ENCODE measurements at regions not wholly inside any gene's neighbourhood (a gene's known extent, or its start where the extent isn't known, plus 50 kb on each side); places are given as distances from the start of the nearest gene placed in this dataset.
"Not testable (repeated sequence)": the region's sequence is repeated elsewhere in the genome, so short reads cannot be mapped to it uniquely, and the experiment has no call there.

DNA sequence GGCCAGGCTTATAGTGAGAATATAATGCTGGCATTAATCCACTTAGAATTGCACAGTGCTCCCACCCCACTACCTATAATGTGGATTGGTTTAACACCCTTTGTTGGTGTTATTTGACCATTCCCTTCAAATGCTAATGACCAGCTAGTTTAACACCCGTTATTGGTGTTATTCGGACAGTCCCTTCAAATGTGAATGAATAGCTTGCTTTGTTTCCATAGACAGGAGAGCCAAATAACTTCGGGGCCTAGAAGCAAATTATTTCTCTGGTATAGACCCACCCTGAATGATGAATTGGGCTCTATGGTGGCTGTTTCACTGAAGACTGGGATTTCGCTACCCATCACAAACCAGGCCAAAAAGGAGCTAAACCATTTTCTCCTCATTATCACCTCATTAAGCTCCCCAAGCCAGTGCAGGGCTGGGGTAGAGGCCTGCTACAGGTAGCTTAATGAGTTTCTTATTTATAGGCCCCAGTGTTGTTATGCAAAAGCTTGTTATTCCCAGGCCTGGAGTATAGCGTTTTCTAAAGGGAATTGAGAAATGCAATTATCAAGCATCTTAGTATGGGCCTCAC lies 494.1 kb upstream of the DPH6 start:
- Mint-ChIP-seq H3K36me3 (no peaks in the 10 kb centered on the region), H3K4me1 (no peaks in the 10 kb centered on the region), H3K4me3 (no peak overlapping the region), H3K9me3 (ENCODE audit: low read depth) (peaks cover 8% of the 10 kb centered on the region), H3K27me3 (no peaks in the 10 kb centered on the region), H3K27ac (no peak overlapping the region)
- ATAC-seq (no peak), DNase-seq (no peak)
- CTCF ChIA-PET = no interaction called here

DNA sequence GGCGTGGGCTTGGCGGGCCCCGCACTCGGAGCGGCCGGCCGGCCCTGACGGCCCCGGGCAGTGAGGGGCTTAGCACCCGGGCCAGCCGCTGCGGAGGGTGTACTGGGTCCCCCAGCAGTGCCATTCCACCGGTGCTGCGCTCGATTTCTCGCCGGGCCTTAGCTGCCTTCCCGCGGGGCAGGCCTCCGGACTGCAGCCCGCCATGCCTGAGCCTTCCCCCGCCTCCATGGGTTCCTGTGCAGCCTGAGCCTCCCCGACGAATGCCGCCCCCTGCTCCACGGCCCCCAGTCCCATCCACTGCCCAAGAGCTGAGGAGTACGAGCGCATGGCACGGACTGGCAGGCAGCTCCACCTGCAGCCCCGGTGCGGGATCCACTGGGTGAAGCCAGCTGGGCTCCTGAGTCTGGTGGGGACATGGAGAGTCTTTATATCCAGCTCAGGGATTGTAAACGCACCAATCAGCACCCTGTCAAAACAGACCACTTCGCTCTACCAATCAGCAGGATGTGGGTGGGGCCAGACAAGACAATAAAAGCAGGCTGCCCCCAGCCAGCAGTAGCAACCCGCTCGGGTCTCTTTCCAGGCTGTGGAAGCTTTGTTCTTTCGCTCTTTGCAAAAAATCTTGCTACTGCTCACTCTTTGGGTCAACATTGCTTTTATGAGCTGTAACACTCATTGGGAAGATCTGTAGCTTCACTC lies 501.2 kb upstream of the DPH6 start:
- DNase-seq; H3K27ac Mint-ChIP-seq; ATAC-seq; H3K27me3 Mint-ChIP-seq; H3K36me3 Mint-ChIP-seq; CTCF ChIA-PET; H3K4me1 Mint-ChIP-seq; H3K4me3 Mint-ChIP-seq; H3K9me3 Mint-ChIP-seq (ENCODE audit: low read depth): not testable (repeated sequence)

DNA sequence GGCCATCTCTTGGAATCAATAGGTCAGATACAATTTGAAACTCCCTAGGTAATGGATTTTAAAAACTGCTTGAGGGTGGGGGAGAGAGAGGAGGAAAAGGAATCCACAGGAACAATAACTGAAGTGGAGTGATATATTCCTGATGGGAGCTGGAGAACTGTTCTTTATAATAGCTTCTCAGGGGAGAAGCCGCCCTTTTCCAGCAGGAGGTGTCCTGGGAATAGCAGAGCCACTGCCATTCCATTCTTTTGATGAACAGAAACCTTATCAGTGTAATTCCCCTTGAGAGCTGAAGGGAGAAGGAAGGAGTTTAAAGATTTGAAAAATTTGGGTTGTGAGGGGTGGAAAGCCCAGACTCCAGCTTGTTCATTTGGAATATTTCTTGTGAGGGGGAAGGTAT lies 504.9 kb upstream of the DPH6 start:
- no peaks in the 10 kb centered on the region for H3K9me3 Mint-ChIP-seq (ENCODE audit: low read depth)
- ATAC-seq (no peak), DNase-seq (no peak)
- no peaks in the 10 kb centered on the region for H3K36me3 Mint-ChIP-seq
- no peak overlapping the region for H3K4me3 Mint-ChIP-seq
- H3K4me1 Mint-ChIP-seq = no peaks in the 10 kb centered on the region
- no peaks in the 10 kb centered on the region for H3K27me3 Mint-ChIP-seq
- CTCF ChIA-PET = no interaction called here
- H3K27ac Mint-ChIP-seq = no peak overlapping the region

DNA sequence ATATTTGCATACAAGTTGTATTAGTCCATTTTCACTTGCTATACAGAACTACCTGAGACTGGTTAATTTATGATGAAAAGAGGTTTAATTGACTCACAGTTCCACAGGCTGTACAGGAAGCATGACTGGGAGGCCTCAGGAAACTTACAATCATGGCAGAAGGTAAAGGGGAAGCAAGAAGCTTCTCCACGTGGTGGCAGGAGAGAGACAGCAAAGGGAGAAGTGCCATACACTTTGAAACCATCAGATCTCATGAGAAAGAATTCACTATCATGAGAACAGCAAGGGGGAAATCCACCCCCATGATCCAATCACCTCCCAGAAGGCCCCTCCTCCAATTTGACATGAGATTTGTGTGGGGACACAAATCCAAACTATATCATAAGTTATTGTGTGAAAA lies 506.7 kb upstream of the DPH6 start:
- CTCF ChIA-PET; H3K9me3 Mint-ChIP-seq (ENCODE audit: low read depth); ATAC-seq; H3K36me3 Mint-ChIP-seq; H3K4me3 Mint-ChIP-seq; H3K27me3 Mint-ChIP-seq; H3K4me1 Mint-ChIP-seq; H3K27ac Mint-ChIP-seq; DNase-seq: not testable (repeated sequence)

DNA sequence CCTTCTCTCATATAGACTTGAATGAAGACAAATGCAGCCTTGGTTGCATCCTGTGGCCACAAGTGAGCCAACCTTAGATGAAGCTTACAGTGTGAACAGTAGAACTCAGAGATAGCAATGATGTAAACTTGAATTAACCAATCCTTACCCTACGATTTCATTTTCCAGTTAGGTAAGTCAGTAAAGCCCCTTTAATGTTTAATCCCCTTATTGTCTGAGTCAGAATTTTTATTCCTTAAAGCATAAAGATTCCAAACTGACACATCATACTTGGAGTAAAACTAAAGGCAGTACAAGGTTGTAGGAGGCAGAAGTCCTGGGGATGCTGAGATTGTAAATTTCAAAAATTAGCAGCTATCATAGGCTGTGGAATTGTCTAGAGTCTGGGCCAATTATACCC lies 507.8 kb upstream of the DPH6 start:
- no peak overlapping the region for H3K4me3 Mint-ChIP-seq

DNA sequence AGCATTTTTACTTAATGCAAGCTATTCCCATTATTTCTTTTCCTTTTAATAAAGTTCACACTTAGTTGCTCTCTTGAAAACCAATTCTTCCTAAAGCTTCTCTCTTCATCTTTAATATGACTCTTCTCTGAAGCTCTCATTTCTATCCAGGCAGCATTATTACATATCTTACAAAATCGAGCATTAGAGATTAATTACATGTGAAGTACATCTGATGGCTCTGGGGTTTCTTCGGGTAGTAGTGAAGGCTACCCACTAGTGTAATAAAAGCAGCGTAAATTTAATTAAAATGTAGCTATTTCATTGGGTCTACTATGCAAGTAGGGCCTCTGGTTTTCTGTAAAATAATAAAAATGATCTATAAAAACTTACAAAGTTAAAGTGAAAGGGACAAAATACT lies 513.6 kb upstream of the DPH6 start:
- H3K27me3 Mint-ChIP-seq = no peaks in the 10 kb centered on the region
- H3K36me3 Mint-ChIP-seq = no peaks in the 10 kb centered on the region
- H3K4me1 Mint-ChIP-seq = no peaks in the 10 kb centered on the region
- ATAC-seq (no peak), DNase-seq (no peak)
- H3K27ac Mint-ChIP-seq = no peak overlapping the region
- CTCF ChIA-PET = no interaction called here
- H3K9me3 Mint-ChIP-seq (ENCODE audit: low read depth) = peaks cover 2% of the 10 kb centered on the region
- H3K4me3 Mint-ChIP-seq = no peak overlapping the region

More for the DNA sequence above, 507.8 kb upstream of the DPH6 start:
- H3K27me3 Mint-ChIP-seq = no peaks in the 10 kb centered on the region
- peaks cover 2% of the 10 kb centered on the region for H3K9me3 Mint-ChIP-seq (ENCODE audit: low read depth)
- CTCF ChIA-PET = no interaction called here
- no peaks in the 10 kb centered on the region for H3K4me1 Mint-ChIP-seq
- H3K27ac Mint-ChIP-seq = no peak overlapping the region
- ATAC-seq (no peak), DNase-seq (no peak)
- H3K36me3 Mint-ChIP-seq = no peaks in the 10 kb centered on the region

DNA sequence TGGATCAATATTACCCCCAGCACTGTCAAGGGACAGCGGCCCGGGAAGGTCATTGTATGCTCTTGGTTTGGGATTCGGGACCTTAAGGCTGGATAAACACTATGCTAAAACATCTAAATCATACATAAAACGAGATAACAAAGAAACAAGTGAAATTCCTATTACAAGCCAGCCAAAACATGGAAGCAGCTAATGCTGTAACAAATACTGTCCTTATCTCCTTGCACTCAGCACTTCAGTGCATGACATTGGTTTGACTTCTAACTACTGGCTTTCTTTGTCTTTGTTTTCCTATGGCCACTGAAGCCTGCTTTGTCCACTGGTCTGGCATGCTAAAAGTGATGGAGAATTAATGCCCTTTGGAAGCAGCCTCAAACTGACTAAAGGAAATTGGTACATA lies 516.4 kb upstream of the DPH6 start:
- Mint-ChIP-seq H3K9me3 (ENCODE audit: low read depth) (peaks cover 2% of the 10 kb centered on the region), H3K4me1 (no peaks in the 10 kb centered on the region), H3K27me3 (no peaks in the 10 kb centered on the region), H3K27ac (no peak overlapping the region), H3K4me3 (no peak overlapping the region), H3K36me3 (no peaks in the 10 kb centered on the region)
- ATAC-seq (no peak), DNase-seq (no peak)
- CTCF ChIA-PET = no interaction called here

DNA sequence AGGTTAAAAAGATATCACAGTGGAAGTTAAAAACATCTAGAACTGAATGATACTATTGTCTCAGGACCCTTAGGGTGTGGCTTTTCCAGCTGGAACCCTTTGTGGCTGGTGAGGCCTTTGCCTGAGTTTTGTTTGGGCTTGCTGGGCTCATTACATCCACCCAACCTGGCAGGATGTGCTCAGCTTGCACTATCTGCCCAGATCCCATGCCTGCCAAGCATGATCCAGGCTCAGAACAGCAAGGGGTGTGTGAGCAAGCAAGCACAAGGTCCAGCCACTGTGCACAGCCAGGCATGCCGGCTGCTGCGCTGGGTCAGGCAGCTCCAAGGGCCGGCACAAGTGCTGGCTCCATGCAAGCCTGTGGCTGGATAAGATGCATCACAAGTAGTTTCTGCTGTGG lies 512.7 kb upstream of the CDIN1 start:
- no peak for ATAC-seq

DNA sequence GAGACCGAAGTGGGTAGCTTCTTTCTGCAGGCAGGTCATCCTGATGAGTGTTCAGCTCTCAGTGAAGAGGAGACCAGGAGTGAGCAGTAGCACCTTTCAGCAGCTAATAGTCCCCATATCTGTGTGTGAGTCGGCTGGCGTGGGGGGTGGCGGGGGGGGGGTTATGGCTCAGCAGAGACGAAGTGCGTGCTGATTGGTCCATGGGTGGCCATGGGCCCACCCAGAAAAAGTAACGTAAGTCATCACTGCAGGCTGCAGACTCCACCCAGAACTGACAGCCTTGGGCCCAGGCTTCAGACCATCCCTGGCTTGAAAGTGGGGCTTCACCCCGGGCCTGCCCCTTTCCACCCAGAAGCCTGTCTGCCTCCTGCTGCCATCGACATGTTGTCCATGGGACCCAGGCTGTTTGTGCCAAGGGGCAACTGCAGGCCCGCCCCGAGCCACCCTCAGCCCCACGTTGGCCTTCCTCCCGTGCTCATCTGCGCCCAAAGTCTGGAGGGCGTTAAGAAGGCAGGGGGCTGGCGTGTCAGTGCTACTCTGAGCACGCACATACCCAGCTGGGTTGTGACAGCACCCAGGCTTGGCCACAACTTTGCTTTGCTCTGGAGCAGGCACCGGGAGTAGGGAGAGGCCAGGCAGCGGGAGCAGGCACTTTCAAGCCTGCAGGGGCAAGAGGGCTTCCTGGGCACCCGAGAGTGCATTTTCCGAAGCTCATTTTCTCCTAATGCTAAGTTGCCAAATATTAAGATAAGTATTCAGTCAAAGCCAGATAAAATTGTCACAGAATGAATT lies 511.7 kb upstream of the CDIN1 start:
- CTCF ChIA-PET = no interaction called here
- no peaks in the 10 kb centered on the region for H3K27me3 Mint-ChIP-seq
- no peaks in the 10 kb centered on the region for H3K9me3 Mint-ChIP-seq (ENCODE audit: low read depth)
- H3K4me3 Mint-ChIP-seq = no peak overlapping the region
- no peak for DNase-seq
- H3K4me1 Mint-ChIP-seq = no peaks in the 10 kb centered on the region
- ATAC-seq = no peak
- no peaks in the 10 kb centered on the region for H3K36me3 Mint-ChIP-seq
- H3K27ac Mint-ChIP-seq = no peak overlapping the region

More for the DNA sequence above, 512.7 kb upstream of the CDIN1 start:
- Mint-ChIP-seq H3K4me3 (no peak overlapping the region), H3K27me3 (no peaks in the 10 kb centered on the region), H3K36me3 (no peaks in the 10 kb centered on the region), H3K9me3 (ENCODE audit: low read depth) (no peaks in the 10 kb centered on the region), H3K27ac (no peak overlapping the region), H3K4me1 (no peaks in the 10 kb centered on the region)
- DNase-seq = no peak
- CTCF ChIA-PET = no interaction called here

DNA sequence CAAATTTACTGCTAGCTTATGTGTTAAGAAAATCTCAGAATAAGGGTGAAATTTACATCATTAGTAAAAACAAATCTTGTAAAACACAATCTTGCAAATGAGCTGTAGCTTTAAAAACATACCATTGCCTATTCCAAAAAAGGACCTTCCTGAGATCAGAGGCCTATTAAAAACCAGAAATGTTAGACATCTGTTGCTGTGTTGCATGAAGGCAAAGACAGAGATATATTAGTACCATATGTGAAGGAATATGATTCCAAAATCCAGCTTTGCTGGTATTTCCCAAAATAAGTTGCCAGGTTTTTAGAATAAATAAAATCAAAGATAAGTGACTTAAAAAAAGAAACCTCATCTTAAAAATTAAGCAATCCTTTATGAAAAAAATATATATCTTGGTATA lies 504.1 kb upstream of the CDIN1 start:
- H3K4me1 Mint-ChIP-seq = no peaks in the 10 kb centered on the region
- CTCF ChIA-PET = no interaction called here
- DNase-seq (no peak), ATAC-seq (no peak)
- no peak overlapping the region for H3K4me3 Mint-ChIP-seq
- H3K27me3 Mint-ChIP-seq = no peaks in the 10 kb centered on the region
- peaks cover 2% of the 10 kb centered on the region for H3K9me3 Mint-ChIP-seq (ENCODE audit: low read depth)
- no peaks in the 10 kb centered on the region for H3K36me3 Mint-ChIP-seq
- H3K27ac Mint-ChIP-seq = no peak overlapping the region

DNA sequence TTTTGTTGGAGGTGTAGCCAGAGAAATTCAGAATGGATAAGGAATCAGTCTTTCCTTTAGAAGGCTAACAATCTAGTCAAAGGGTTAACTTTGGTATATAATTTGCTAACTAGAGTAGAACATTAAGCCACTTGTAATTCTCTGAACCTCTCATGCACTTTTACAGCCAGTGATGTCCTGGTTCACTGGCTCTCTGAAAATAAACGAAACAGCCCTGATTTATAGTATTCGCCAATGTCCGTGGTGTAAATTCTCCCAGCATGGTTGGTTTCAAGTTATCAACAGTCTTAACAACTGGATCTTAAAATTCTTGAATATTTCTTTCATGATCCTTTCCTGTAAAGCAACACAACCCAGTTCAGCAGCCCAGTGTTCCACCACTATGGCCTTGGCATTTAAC lies 500.4 kb upstream of the CDIN1 start:
- Mint-ChIP-seq H3K27me3 (no peaks in the 10 kb centered on the region), H3K36me3 (no peaks in the 10 kb centered on the region), H3K27ac (no peak overlapping the region), H3K4me3 (no peak overlapping the region), H3K9me3 (ENCODE audit: low read depth) (peaks cover 14% of the 10 kb centered on the region), H3K4me1 (no peaks in the 10 kb centered on the region)
- DNase-seq (no peak), ATAC-seq (no peak)
- CTCF ChIA-PET = no interaction called here

DNA sequence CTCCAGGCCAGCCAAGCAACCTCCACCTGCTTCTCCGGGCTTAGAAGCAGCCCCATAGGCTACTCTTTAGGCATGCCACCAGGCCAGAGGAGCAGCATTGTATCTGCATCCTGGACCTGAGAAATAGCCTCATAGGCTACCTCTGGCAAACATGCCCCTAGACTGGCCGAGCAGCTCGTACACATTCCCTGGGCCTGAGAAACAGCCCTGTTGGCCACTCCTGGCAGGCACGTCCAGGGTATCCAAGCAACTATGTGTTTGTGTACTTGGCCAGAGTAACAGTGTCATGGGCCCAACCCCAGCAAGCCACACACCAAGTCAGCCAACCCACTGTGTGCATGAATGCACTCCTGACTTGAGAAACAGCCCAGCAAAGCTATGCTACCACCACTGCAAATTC lies 498.7 kb upstream of the CDIN1 start:
- no peaks in the 10 kb centered on the region for H3K4me1 Mint-ChIP-seq
- DNase-seq (no peak), ATAC-seq (no peak)
- H3K9me3 Mint-ChIP-seq (ENCODE audit: low read depth) = peaks cover 12% of the 10 kb centered on the region
- no peak overlapping the region for H3K27ac Mint-ChIP-seq
- CTCF ChIA-PET = no interaction called here
- H3K4me3 Mint-ChIP-seq = no peak overlapping the region
- H3K36me3 Mint-ChIP-seq = no peaks in the 10 kb centered on the region
- no peaks in the 10 kb centered on the region for H3K27me3 Mint-ChIP-seq

DNA sequence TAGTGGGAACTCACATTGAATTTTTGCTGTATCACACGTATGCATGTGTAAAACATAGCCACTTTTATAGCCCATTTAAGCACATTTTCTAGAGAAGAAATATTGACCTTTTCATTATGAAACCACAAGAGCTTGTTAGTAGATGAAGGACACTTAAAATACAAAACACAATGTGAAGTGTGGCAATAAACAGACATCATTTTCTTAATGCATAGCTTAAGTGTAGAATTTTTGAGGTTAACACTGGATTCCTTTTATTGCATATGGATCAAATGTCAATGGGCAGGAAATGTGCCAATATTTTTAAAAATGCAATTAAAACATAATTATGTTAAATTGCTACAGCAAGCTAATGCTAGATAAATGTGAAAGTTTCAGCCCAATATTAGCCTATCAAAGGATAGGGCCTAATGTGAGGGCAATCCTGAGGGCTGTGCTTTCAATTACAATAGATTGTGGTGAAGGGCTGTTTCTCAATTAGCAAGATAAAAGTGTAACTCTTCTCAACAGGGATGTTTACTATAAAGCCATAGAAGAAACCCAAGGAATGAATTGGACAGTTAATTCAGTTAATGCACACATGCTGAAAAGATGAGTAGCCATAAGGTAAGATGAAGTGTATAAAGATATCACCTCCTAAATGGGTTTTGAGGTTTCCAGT lies 489.0 kb upstream of the CDIN1 start:
- no peak overlapping the region for H3K4me3 Mint-ChIP-seq
- ATAC-seq = no peak
- no peaks in the 10 kb centered on the region for H3K4me1 Mint-ChIP-seq
- no peak overlapping the region for H3K27ac Mint-ChIP-seq
- no peaks in the 10 kb centered on the region for H3K36me3 Mint-ChIP-seq
- no peaks in the 10 kb centered on the region for H3K27me3 Mint-ChIP-seq
- CTCF ChIA-PET = no interaction called here
- peaks cover 3% of the 10 kb centered on the region for H3K9me3 Mint-ChIP-seq (ENCODE audit: low read depth)
- no peak for DNase-seq

Measured in activated CD8-positive, alpha-beta memory T cell treated with anti-CD3 and anti-CD28 coated beads, Interleukin-2, amount 10 ng/mL, durations not matched to agents 7 days and 5 days (primary cell).